ENCODE measurements at regions not wholly inside any gene's neighbourhood (a gene's known extent, or its start where the extent isn't known, plus 50 kb on each side); places are given as distances from the start of the nearest gene placed in this dataset.

DNA sequence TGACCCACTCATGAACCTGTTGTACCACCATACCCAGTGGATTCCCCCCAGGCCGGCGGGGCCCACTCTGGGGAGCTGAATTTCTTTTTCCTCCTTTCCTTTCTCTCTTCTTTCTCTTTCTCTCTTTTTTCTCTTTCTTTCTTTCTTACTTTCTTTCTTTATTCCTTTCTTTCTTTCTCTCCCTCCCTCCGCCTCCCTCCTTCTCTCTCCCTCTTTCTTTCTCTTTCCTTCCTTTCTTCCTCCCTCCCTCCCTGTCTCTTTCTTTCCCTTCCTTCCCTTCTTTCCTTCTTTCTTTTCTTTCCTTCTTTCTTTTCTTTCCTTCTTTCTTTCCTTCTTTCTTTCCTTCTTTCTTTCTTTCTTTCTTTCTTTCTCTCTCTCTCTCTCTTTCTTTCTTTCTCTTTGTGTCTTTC, 327.7 kb downstream of the ZNF536 start:
- no peak for TF ChIP-seq CEBPB (IDR thresholded peaks at IDR 0.05; ENCODE audit: low read depth, low read length)
- no peak for TF ChIP-seq GABPA (IDR thresholded peaks at IDR 0.05; ENCODE audit: borderline replicate concordance, insufficient read depth, low read length)
- TF ChIP-seq SP1 (IDR thresholded peaks at IDR 0.05; ENCODE audit: low read depth, low read length): no peak
- no peak for TF ChIP-seq TCF12 (IDR thresholded peaks at IDR 0.05; ENCODE audit: low read depth, low read length)
- TF ChIP-seq BCL11A (IDR thresholded peaks at IDR 0.05; ENCODE audit: low read depth in 2 of 2, low read length in 2 of 2): no peak
- CTCF ChIA-PET (ENCODE audit: partially characterized antibody): no interaction called here
- POLR2A ChIA-PET (ENCODE audit: partially characterized antibody): no interaction called here
- Histone ChIP-seq H3K9me3 (ENCODE audit: insufficient read depth in 2 of 2, low read depth in 1 of 2, low read length in 1 of 2) (no peaks in the 10 kb centered on the region), H2BK120ac (replicated peaks; ENCODE audit: low read depth, low read length) (no peak overlapping the region), H2BK5ac (ENCODE audit: low read depth, low read length) (no peak overlapping the region), H4K5ac (ENCODE audit: insufficient read length, low read depth, low read length) (no peak overlapping the region), H3K27ac (ENCODE audit: low read depth, low read length) (no peak overlapping the region), H4K91ac (replicated peaks; ENCODE audit: insufficient read length, low read length) (no peak overlapping the region), H3K23me2 (ENCODE audit: low read depth, low read length) (peaks cover 5% of the 10 kb centered on the region), H3K23ac (ENCODE audit: insufficient read length) (no peak overlapping the region), H2AFZ (ENCODE audit: low read length) (no peak overlapping the region), H3K36me3 (ENCODE audit: control insufficient read depth in 2 of 4, insufficient read depth in 4 of 4, low read length in 3 of 4) (no peaks in the 10 kb centered on the region), H4K8ac (ENCODE audit: extremely low read depth, insufficient read depth, low read length) (no peak overlapping the region), H3K9ac (replicated peaks in 1 of 4; ENCODE audit: extremely low read depth in 1 of 4, low read depth in 3 of 4, low read length in 3 of 4) (no peak overlapping the region), H3K79me1 (ENCODE audit: low read depth, low read length) (0 out of 2 replicates have a peak, but pooled peaks cover 2% of the 10 kb centered on the region), H4K20me1 (replicated peaks in 1 of 2; ENCODE audit: control insufficient read depth in 1 of 2, insufficient read depth in 2 of 2, low read length in 2 of 2) (peaks cover 0 to 4% of the 10 kb centered on the region in 2 experiments), H2BK20ac (ENCODE audit: low read length) (no peak overlapping the region), H2BK15ac (ENCODE audit: low read length) (no peak overlapping the region), H2AK5ac (ENCODE audit: low read depth, low read length) (no peak overlapping the region), H2BK12ac (ENCODE audit: low read depth, low read length) (no peak overlapping the region), H3K79me2 (ENCODE audit: control insufficient read depth in 1 of 2, insufficient read depth in 2 of 2, low read length in 2 of 2) (no peaks in the 10 kb centered on the region), H3K4me1 (replicated peaks in 1 of 4; ENCODE audit: control insufficient read depth in 3 of 4, insufficient read depth in 4 of 4, low read length in 3 of 4) (no peaks in the 10 kb centered on the region), H3K4ac (replicated peaks; ENCODE audit: insufficient read length, low read depth, low read length) (no peak overlapping the region), H3K56ac (replicated peaks; ENCODE audit: insufficient read length, low read depth, low read length) (no peak overlapping the region), H3K14ac (ENCODE audit: insufficient read length) (no peak overlapping the region), H3K27me3 (replicated peaks in 1 of 4; ENCODE audit: control insufficient read depth in 3 of 4, extremely low read depth in 1 of 4, insufficient read depth in 3 of 4, low read length in 3 of 4) (no peaks in the 10 kb centered on the region), H3K4me2 (ENCODE audit: insufficient read depth in 1 of 2, low read depth in 2 of 2, low read length in 2 of 2) (no peak overlapping the region), H3K18ac (ENCODE audit: extremely low read depth, low read length) (no peak overlapping the region), H3K4me3 (ENCODE audit: extremely low read depth in 1 of 4, insufficient read depth in 2 of 4, low read depth in 3 of 4, low read length in 4 of 4) (no peak overlapping the region)
- FAIRE-seq (no peak), DNase-seq (ENCODE audit: low read depth in 1 of 2, low spot score in 2 of 2) (no peak)
- 80 to 88% methylated on average over 1 to 3 of the region's 3 CpGs for WGBS, 2 experiments (ENCODE audit: extremely low coverage in 1 of 2, insufficient coverage in 1 of 2, insufficient read length in 1 of 2, insufficient replicate concordance in 2 of 2, low coverage in 1 of 2, low lambda C conversion rate in 2 of 2, missing lambda C conversion rate in 1 of 2)
